ENCODE measurements at regions not wholly inside any gene's neighbourhood (a gene's known extent, or its start where the extent isn't known, plus 50 kb on each side); places are given as distances from the start of the nearest gene placed in this dataset.
"Not testable (repeated sequence)": the region's sequence is repeated elsewhere in the genome, so short reads cannot be mapped to it uniquely, and the experiment has no call there.

GRCh38 chr6:102936959-102937358 lies 1543.5 kb downstream of the GRIK2 start:
- Histone ChIP-seq H3K27me3 (no peaks in the 10 kb centered on the region), H3K36me3 (replicated peaks in 1 of 2) (no peaks in the 10 kb centered on the region), H3K9me3 (replicated peaks in 1 of 3) (no peaks in the 10 kb centered on the region), H3K4me3 (no peak overlapping the region), H3K27ac (no peak overlapping the region), H3K4me1 (replicated peaks in 1 of 2) (no peaks in the 10 kb centered on the region)
- WGBS, 4 donors: 54 to 66% (median 60%) methylated on average over 3 of the region's 3 CpGs
- no peak for DNase-seq
- intact Hi-C loops (cut with DNase I): no loop called here
- TF ChIP-seq CTCF (IDR thresholded peaks at IDR 0.05) (no peak), POLR2A (IDR thresholded peaks at IDR 0.05) (no peak)

DNA sequence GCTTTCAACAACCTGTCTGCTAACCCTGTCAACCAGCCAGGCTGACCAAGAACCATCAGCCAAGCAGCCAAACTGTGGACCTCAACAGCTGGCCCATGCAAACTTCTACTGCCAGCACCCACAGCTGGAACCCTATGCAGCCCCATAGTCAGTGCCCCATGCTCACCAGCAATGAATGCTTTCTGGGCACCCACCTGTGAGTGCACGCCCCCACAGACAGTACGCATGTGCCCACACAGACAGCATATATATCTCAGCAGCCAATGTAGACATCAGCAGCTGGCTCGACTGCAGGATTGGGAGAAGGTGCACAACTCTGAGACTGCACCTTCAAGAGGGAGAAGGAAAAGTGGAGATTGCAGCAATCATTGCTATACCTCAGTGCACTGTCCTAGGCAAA lies 1534.6 kb downstream of the GRIK2 start:
- intact Hi-C loops (cut with DNase I): no loop called here
- Histone ChIP-seq H3K27ac (no peak overlapping the region), H3K4me1 (replicated peaks in 1 of 2) (no peaks in the 10 kb centered on the region), H3K27me3 (no peaks in the 10 kb centered on the region), H3K4me3 (no peak overlapping the region), H3K9me3 (replicated peaks in 1 of 3) (no peaks in the 10 kb centered on the region), H3K36me3 (replicated peaks in 1 of 2) (no peaks in the 10 kb centered on the region)
- peak in 1 of 7 donors; percentile 13 for DNase-seq
- 73 to 100% (median 80%) methylated on average over 3 of the region's 3 CpGs for WGBS, 4 donors
- no peak for TF ChIP-seq CTCF (IDR thresholded peaks at IDR 0.05)
- TF ChIP-seq POLR2A (IDR thresholded peaks at IDR 0.05): no peak

DNA sequence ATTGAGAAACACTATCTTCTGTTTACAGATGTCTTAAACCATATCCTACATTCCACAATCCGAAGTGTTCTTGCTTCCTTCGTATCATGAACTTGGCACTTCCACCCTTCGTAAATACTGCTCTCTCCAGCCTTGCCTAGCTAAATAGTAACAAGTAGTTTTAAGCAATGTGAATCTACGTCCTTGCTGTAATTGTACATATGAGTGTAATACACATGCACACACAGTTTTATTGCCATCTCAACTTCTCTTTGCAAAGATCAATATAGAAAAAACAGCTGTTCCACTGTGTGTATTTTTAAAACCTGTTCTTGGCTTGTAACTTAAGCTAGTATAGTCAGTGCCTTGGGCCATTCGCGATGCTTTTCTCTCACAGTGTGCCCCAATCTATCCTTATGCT lies 1524.7 kb downstream of the GRIK2 start:
- Histone ChIP-seq H3K27ac (no peak overlapping the region), H3K9me3 (replicated peaks in 1 of 3) (no peaks in the 10 kb centered on the region), H3K27me3 (no peaks in the 10 kb centered on the region), H3K4me1 (replicated peaks in 1 of 2) (no peaks in the 10 kb centered on the region), H3K4me3 (no peak overlapping the region), H3K36me3 (replicated peaks in 1 of 2) (no peaks in the 10 kb centered on the region)
- TF ChIP-seq CTCF (IDR thresholded peaks at IDR 0.05) (no peak), POLR2A (IDR thresholded peaks at IDR 0.05) (no peak)
- intact Hi-C loops (cut with DNase I): no loop called here
- 71 to 73% (median 72%) methylated on average over 6 of the region's 6 CpGs for WGBS, 4 donors
- no peak for DNase-seq

- H3K9me3 ChIP-seq (replicated peaks in 1 of 3): no peaks in the 10 kb centered on the region
- no peak for DNase-seq
- H3K27me3 ChIP-seq: no peaks in the 10 kb centered on the region
- H3K36me3 ChIP-seq (replicated peaks in 1 of 2): no peaks in the 10 kb centered on the region
- intact Hi-C loops (cut with DNase I): no loop called here
- H3K4me3 ChIP-seq: no peak overlapping the region
- H3K4me1 ChIP-seq (replicated peaks in 1 of 2): no peaks in the 10 kb centered on the region
- TF ChIP-seq CTCF (IDR thresholded peaks at IDR 0.05) (no peak), POLR2A (IDR thresholded peaks at IDR 0.05) (no peak)
- H3K27ac ChIP-seq: no peak overlapping the region
Measured at GRCh38 chr6:102911571-102911970, 1518.1 kb downstream of the GRIK2 start.

DNA sequence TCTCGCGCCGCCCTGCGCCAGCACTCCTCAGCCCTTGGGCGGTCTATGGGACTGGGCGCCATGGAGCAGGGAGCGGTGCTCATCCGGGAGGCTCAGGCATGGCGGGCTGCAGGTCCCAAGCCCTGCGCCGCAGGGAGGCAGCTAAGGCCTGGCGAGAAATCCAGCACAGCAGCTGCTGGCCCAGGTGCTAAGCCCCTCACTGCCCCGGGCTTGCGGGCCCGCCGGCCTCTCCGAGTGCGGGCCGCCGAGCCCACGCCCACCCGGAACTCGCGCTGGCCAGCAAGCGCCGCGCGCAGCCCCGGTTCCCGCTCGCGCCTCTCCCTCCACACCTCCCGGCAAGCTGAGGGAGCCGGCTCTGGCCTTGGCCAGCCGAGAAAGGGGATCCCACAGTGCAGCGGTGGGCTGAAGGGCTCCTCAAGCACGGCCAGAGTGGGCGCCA lies 1517.2 kb downstream of the GRIK2 start:
- intact Hi-C loops (cut with DNase I); H3K27ac ChIP-seq; H3K9me3 ChIP-seq (replicated peaks in 1 of 3); H3K4me1 ChIP-seq (replicated peaks in 1 of 2); H3K27me3 ChIP-seq; H3K4me3 ChIP-seq; DNase-seq; H3K36me3 ChIP-seq (replicated peaks in 1 of 2): not testable (repeated sequence)
- 93 to 95% (median 94%) methylated on average over 19 to 38 of the region's 38 CpGs for WGBS, 4 donors
